Breast epithelium (tissue), 3 donors: ENCODE measurements at regions not wholly inside any gene's neighbourhood (a gene's known extent, or its start where the extent isn't known, plus 50 kb on each side); places are given as distances from the start of the nearest gene placed in this dataset.
"Not testable (repeated sequence)": the region's sequence is repeated elsewhere in the genome, so short reads cannot be mapped to it uniquely, and the experiment has no call there.

Experiments
- POLR2A ChIP-seq: fragments of 450-650 bp; IDR thresholded peaks from one replicate; pipeline ENCODE4 v1.6.1; 2016; ENCODE audit warnings: antibody characterized with exemption, mild to moderate bottlenecking, moderate library complexity
- POLR2AphosphoS5 ChIP-seq, 3 donors: sonication (generic); formaldehyde crosslinking; IDR thresholded peaks; one replicate each; pipeline ENCODE4 v1.6.1; 2017; ENCODE audit warnings: antibody characterized with exemption in 3 of 3
- TF ChIP-seq, protein P1 (sequence below), 3 donors: fragments of 450-650 bp; IDR thresholded peaks; one replicate each; pipeline ENCODE4 v1.5.1; 2016 to 2017; ENCODE audit warnings: antibody characterized with exemption in 3 of 3, mild to moderate bottlenecking in 3 of 3, moderate library complexity in 3 of 3

DNA sequence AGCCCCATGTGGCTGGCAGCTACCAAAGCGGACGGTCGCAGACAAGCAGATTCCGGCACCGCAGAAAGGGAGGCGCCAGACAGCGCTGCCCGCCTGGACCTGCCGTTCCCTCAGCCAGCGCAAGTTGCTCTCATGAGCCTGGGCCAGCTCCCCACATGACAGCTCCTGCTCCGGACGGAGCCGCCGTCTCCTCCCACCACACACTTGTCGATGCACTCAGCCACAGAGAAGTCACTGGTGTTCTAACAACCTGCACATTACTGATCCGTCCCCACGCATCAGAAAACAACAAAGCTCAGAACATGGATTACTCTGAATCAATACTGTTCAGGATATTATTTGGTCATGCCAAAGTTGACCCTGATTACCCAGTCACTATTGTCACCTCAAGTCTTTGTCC lies 74.4 kb upstream of the TNK2 start:
- not testable (repeated sequence) for TF ChIP-seq POLR2A; POLR2AphosphoS5 (IDR thresholded peaks at IDR 0.05)
- TF ChIP-seq, protein P1, sequence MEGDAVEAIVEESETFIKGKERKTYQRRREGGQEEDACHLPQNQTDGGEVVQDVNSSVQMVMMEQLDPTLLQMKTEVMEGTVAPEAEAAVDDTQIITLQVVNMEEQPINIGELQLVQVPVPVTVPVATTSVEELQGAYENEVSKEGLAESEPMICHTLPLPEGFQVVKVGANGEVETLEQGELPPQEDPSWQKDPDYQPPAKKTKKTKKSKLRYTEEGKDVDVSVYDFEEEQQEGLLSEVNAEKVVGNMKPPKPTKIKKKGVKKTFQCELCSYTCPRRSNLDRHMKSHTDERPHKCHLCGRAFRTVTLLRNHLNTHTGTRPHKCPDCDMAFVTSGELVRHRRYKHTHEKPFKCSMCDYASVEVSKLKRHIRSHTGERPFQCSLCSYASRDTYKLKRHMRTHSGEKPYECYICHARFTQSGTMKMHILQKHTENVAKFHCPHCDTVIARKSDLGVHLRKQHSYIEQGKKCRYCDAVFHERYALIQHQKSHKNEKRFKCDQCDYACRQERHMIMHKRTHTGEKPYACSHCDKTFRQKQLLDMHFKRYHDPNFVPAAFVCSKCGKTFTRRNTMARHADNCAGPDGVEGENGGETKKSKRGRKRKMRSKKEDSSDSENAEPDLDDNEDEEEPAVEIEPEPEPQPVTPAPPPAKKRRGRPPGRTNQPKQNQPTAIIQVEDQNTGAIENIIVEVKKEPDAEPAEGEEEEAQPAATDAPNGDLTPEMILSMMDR (IDR thresholded peaks at IDR 0.05), result not testable (repeated sequence)
